Caco-2 (cell line): ENCODE measurements at regions not wholly inside any gene's neighbourhood (a gene's known extent, or its start where the extent isn't known, plus 50 kb on each side); places are given as distances from the start of the nearest gene placed in this dataset.
"Not testable (repeated sequence)": the region's sequence is repeated elsewhere in the genome, so short reads cannot be mapped to it uniquely, and the experiment has no call there.

Experiments
- BruUV-seq: library from RNA; stranded (reverse); fragments of 400-500 nt; replicated peaks from 2 replicates; lab custom pipeline; 2021; lab: Mats Ljungman, UMichigan
- CTCF ChIA-PET: fragments of 300-600 bp; sonication (Branson Sonifier 250); formaldehyde crosslinking; loops from one replicate; lab custom pipeline; 2022; ENCODE audit warnings: antibody characterized with exemption; lab: Charles Lee
- POLR2A ChIA-PET: fragments of 300-600 bp; sonication (Branson Sonifier 250); formaldehyde crosslinking; loops from one replicate; lab custom pipeline; 2022; ENCODE audit warnings: antibody characterized with exemption; lab: Charles Lee
- DNase-seq, 2 experiments: peaks; one replicate each; pipeline versions ENCODE4 v3.0.0 to v3.0.0-alpha.2; 2020 to 2022
- H3K27me3 ChIP-seq: replicated peaks from 2 replicates; pipeline ENCODE4 v1.6.0; 2011; ENCODE audit warnings: low read length; ENCODE audit not compliant: control insufficient read depth, insufficient read depth
- H3K36me3 ChIP-seq: 2 replicates; pipeline ENCODE4 v1.5.1; 2011; ENCODE audit warnings: low read length; ENCODE audit not compliant: control insufficient read depth, insufficient read depth
- H3K4me1 ChIP-seq: fragments of 250-450 bp; sonication (Bioruptor Pico); 2 replicates; pipeline ENCODE4 v1.5.1; 2020; ENCODE audit warnings: mild to moderate bottlenecking
- H3K4me3 ChIP-seq: 2 replicates; pipeline ENCODE4 v1.5.1; 2011; ENCODE audit warnings: low read depth, mild to moderate bottlenecking, control low read depth, low read length
- H3K9me3 ChIP-seq: fragments of 250-450 bp; sonication (Bioruptor Pico); 2 replicates; pipeline ENCODE4 v1.5.1; 2020; ENCODE audit warnings: mild to moderate bottlenecking, moderate library complexity
- H3K27ac Mint-ChIP-seq: one replicate; pipeline ENCODE4 v1.8.0; 2022; ENCODE audit warnings: mixed read lengths; ENCODE audit not compliant: unreplicated experiment
- H3K27me3 Mint-ChIP-seq: one replicate; pipeline ENCODE4 v1.8.0; 2022; ENCODE audit warnings: mixed read lengths; ENCODE audit not compliant: insufficient read depth, unreplicated experiment
- H3K36me3 Mint-ChIP-seq: one replicate; pipeline ENCODE4 v1.8.0; 2022; ENCODE audit warnings: mild to moderate bottlenecking, mixed read lengths; ENCODE audit not compliant: insufficient read depth, unreplicated experiment
- H3K4me1 Mint-ChIP-seq: one replicate; pipeline ENCODE4 v1.8.0; 2022; ENCODE audit warnings: low read depth, mixed read lengths; ENCODE audit not compliant: unreplicated experiment
- H3K4me3 Mint-ChIP-seq: one replicate; pipeline ENCODE4 v1.8.0; 2022; ENCODE audit warnings: mild to moderate bottlenecking, moderate library complexity, mixed read lengths; ENCODE audit not compliant: unreplicated experiment
- H3K9me3 Mint-ChIP-seq: one replicate; pipeline ENCODE4 v1.8.0; 2022; ENCODE audit warnings: mixed read lengths; ENCODE audit not compliant: unreplicated experiment
- CTCF ChIP-seq, 2 experiments: fragments of 200-600 bp in 1 of 2; IDR thresholded peaks; 1 replicate in 1 of 2; 2 replicates in 1 of 2; pipeline versions ENCODE4 v1.5.1 to v1.8.0; 2011 to 2022; ENCODE audit warnings: antibody characterized with exemption in 1 of 2, control low read depth in 1 of 2, inconsistent platforms in 1 of 2, low read depth in 1 of 2, low read length in 1 of 2, mild to moderate bottlenecking in 1 of 2, moderate library complexity in 1 of 2; ENCODE audit not compliant: insufficient read depth in 1 of 2, severe bottlenecking in 1 of 2, unreplicated experiment in 1 of 2
- intact Hi-C: fragments of 100-400 bp; cut with micrococcal nuclease; formaldehyde crosslinking; loops from one replicate; pipeline ENCODE4 v1.10.0; 2022; ENCODE audit not compliant: unreplicated experiment

- intact Hi-C loops, result no loop called here
- CTCF ChIA-PET, result no interaction called here
- H3K4me3 ChIP-seq, result no peak overlapping the region
- peaks cover 10% of the 10 kb centered on the region for H3K9me3 Mint-ChIP-seq
- no peak overlapping the region for H3K4me3 Mint-ChIP-seq
- H3K4me1 ChIP-seq, result no peaks in the 10 kb centered on the region
- no peaks in the 10 kb centered on the region for H3K9me3 ChIP-seq
- no peak for DNase-seq
- no peak for TF ChIP-seq CTCF (IDR thresholded peaks at IDR 0.05; ENCODE audit: insufficient read depth in 1 of 2, low read depth in 1 of 2, low read length in 1 of 2, severe bottlenecking in 1 of 2, unreplicated experiment in 1 of 2)
- no peaks in the 10 kb centered on the region for H3K4me1 Mint-ChIP-seq
- POLR2A ChIA-PET, result no interaction called here
- no peaks in the 10 kb centered on the region for H3K36me3 ChIP-seq
- H3K27ac Mint-ChIP-seq, result no peak overlapping the region
- no TSS peak for BruUV-seq
- H3K27me3 ChIP-seq, result no peaks in the 10 kb centered on the region
- H3K36me3 Mint-ChIP-seq, result no peaks in the 10 kb centered on the region
- H3K27me3 Mint-ChIP-seq, result peaks cover 8% of the 10 kb centered on the region
Observed at GRCh38 chr7:37550426-37550825, 101.8 kb upstream of the ELMO1 start.

- BruUV-seq, result no TSS peak
- Mint-ChIP-seq H3K36me3 (no peaks in the 10 kb centered on the region), H3K27me3 (peaks cover 7% of the 10 kb centered on the region), H3K27ac (no peak overlapping the region), H3K9me3 (peaks cover 10% of the 10 kb centered on the region), H3K4me3 (no peak overlapping the region), H3K4me1 (no peaks in the 10 kb centered on the region)
- intact Hi-C loops, result no loop called here
- H3K27me3 ChIP-seq, result no peaks in the 10 kb centered on the region
- H3K36me3 ChIP-seq, result no peaks in the 10 kb centered on the region
- H3K4me3 ChIP-seq, result no peak overlapping the region
- H3K4me1 ChIP-seq, result no peaks in the 10 kb centered on the region
- POLR2A ChIA-PET, result no interaction called here
- CTCF ChIA-PET, result no interaction called here
- no peaks in the 10 kb centered on the region for H3K9me3 ChIP-seq
- no peak for TF ChIP-seq CTCF (IDR thresholded peaks at IDR 0.05; ENCODE audit: insufficient read depth in 1 of 2, low read depth in 1 of 2, low read length in 1 of 2, severe bottlenecking in 1 of 2, unreplicated experiment in 1 of 2)
- DNase-seq, result no peak
Observed at GRCh38 chr7:37550872-37551271, 102.2 kb upstream of the ELMO1 start.

- Mint-ChIP-seq H3K9me3 (peaks cover 10% of the 10 kb centered on the region), H3K4me1 (no peaks in the 10 kb centered on the region), H3K27me3 (peaks cover 4% of the 10 kb centered on the region), H3K36me3 (no peaks in the 10 kb centered on the region), H3K27ac (no peak overlapping the region), H3K4me3 (no peak overlapping the region)
- DNase-seq, result no peak
- CTCF ChIA-PET, result no interaction called here
- TF ChIP-seq CTCF (IDR thresholded peaks at IDR 0.05; ENCODE audit: insufficient read depth in 1 of 2, low read depth in 1 of 2, low read length in 1 of 2, severe bottlenecking in 1 of 2, unreplicated experiment in 1 of 2), result no peak
- Histone ChIP-seq H3K9me3 (no peaks in the 10 kb centered on the region), H3K36me3 (no peaks in the 10 kb centered on the region), H3K4me3 (no peak overlapping the region), H3K27me3 (no peaks in the 10 kb centered on the region), H3K4me1 (no peaks in the 10 kb centered on the region)
- POLR2A ChIA-PET, result interaction anchor here (0.5 kb wide), 1 partner anchor 30 kb away, joined by 3 read pairs; no protein-coding TSS in a partner anchor
- intact Hi-C loops, result no loop called here
- BruUV-seq, result no TSS peak
Observed at GRCh38 chr7:37552030-37552429, 103.4 kb upstream of the ELMO1 start.

- intact Hi-C loops, CTCF ChIA-PET, H3K27me3 Mint-ChIP-seq, H3K4me1 Mint-ChIP-seq, H3K27me3 ChIP-seq, H3K36me3 Mint-ChIP-seq, H3K4me3 ChIP-seq, H3K4me1 ChIP-seq, H3K4me3 Mint-ChIP-seq, H3K9me3 ChIP-seq, DNase-seq, BruUV-seq, H3K27ac Mint-ChIP-seq, H3K36me3 ChIP-seq, H3K9me3 Mint-ChIP-seq: not testable (repeated sequence)
- POLR2A ChIA-PET, result interaction anchor here (0.5 kb wide), 1 partner anchor 29 kb away, joined by 3 read pairs; no protein-coding TSS in a partner anchor
Observed at GRCh38 chr7:37552439-37552838, 103.8 kb upstream of the ELMO1 start.
